ENCODE measurements at regions not wholly inside any gene's neighbourhood (a gene's known extent, or its start where the extent isn't known, plus 50 kb on each side); places are given as distances from the start of the nearest gene placed in this dataset.

GRCh38 chr7:85776691-85777345, 590.0 kb upstream of the SEMA3D start:
- TF ChIP-seq POLR2AphosphoS5 (IDR thresholded peaks at IDR 0.05; ENCODE audit: borderline replicate concordance, low read depth, low read length) (no peak), EZH2 (IDR thresholded peaks at IDR 0.05) (no peak)

Measured in SK-N-MC (cell line).